ENCODE measurements at regions not wholly inside any gene's neighbourhood (a gene's known extent, or its start where the extent isn't known, plus 50 kb on each side); places are given as distances from the start of the nearest gene placed in this dataset.
"Not testable (repeated sequence)": the region's sequence is repeated elsewhere in the genome, so short reads cannot be mapped to it uniquely, and the experiment has no call there.

GRCh38 chr12:73228828-73229227 lies 956.7 kb downstream of the TRHDE start:
- not testable (repeated sequence) for TF ChIP-seq CTCF (IDR thresholded peaks at IDR 0.05 in 8 of 11, conservative IDR thresholded peaks at IDR 0.05 in 3 of 11); POLR2AphosphoS5 (IDR thresholded peaks at IDR 0.05)

Data from spleen (tissue), 7 donors.